IMR-90 (cell line): ENCODE measurements at regions not wholly inside any gene's neighbourhood (a gene's known extent, or its start where the extent isn't known, plus 50 kb on each side); places are given as distances from the start of the nearest gene placed in this dataset.

Source experiments
- ATAC-seq: fragments of 200-7000 bp; cut with Tn5 transposase; 2 replicates; pipeline ENCODE4 v1.9.1; 2020; ENCODE audit warnings: low read depth, mild to moderate bottlenecking, moderate library complexity
- BruUV-seq: library from RNA; stranded (reverse); fragments of 400-500 nt; replicated peaks from 2 replicates; lab custom pipeline; 2021; lab: Mats Ljungman, UMichigan
- CTCF ChIA-PET: fragments of 300-600 bp; formaldehyde crosslinking; extraction: SDS; loops from one replicate; lab custom pipeline; 2021; ENCODE audit warnings: antibody characterized with exemption; lab: Yijun Ruan, JAX
- POLR2A ChIA-PET: fragments of 300-600 bp; sonication (Branson Sonifier 250); formaldehyde crosslinking; loops from one replicate; lab custom pipeline; 2022; ENCODE audit warnings: antibody characterized with exemption; ENCODE audit not compliant: unreplicated experiment; lab: Charles Lee
- DNase-seq: peaks from one replicate; pipeline ENCODE4 v3.0.0; 2013
- H2AFZ ChIP-seq: replicated peaks from 2 replicates; pipeline ENCODE3; 2013; ENCODE audit warnings: low read length, mild to moderate bottlenecking; ENCODE audit not compliant: poor library complexity
- H2AK5ac ChIP-seq: 2 replicates; pipeline ENCODE4 v1.6.1; 2013; ENCODE audit warnings: low read depth, low read length, inconsistent platforms
- H2AK9ac ChIP-seq: replicated peaks from 2 replicates; pipeline ENCODE3; 2013; ENCODE audit warnings: mild to moderate bottlenecking, low read depth, low read length, moderate library complexity; ENCODE audit not compliant: poor library complexity
- H2BK120ac ChIP-seq: 2 replicates; pipeline ENCODE4 v1.6.1; 2013; ENCODE audit warnings: low read depth, low read length, inconsistent platforms
- H2BK15ac ChIP-seq: 3 replicates; pipeline ENCODE4 v1.6.1; 2013; ENCODE audit warnings: low read depth, low read length, inconsistent platforms
- H2BK20ac ChIP-seq: 2 replicates; pipeline ENCODE4 v1.6.1; 2013; ENCODE audit warnings: low read depth, mild to moderate bottlenecking, inconsistent platforms, low read length, moderate library complexity
- H2BK5ac ChIP-seq: 2 replicates; pipeline ENCODE4 v1.6.1; 2013; ENCODE audit warnings: mild to moderate bottlenecking, low read depth, low read length, inconsistent platforms; ENCODE audit not compliant: poor library complexity, severe bottlenecking
- H3K14ac ChIP-seq: replicated peaks from 2 replicates; pipeline ENCODE4 v1.6.1; 2013; ENCODE audit warnings: low read depth, low read length, inconsistent platforms
- H3K18ac ChIP-seq: 2 replicates; pipeline ENCODE4 v1.6.1; 2013; ENCODE audit warnings: low read depth, low read length, control low read depth
- H3K23ac ChIP-seq: 2 replicates; pipeline ENCODE4 v1.6.1; 2013; ENCODE audit warnings: low read depth, low read length, inconsistent platforms
- H3K27ac ChIP-seq: 2 replicates; pipeline ENCODE4 v1.5.1; 2013; ENCODE audit warnings: mild to moderate bottlenecking, control low read depth, low read length; ENCODE audit not compliant: insufficient read depth
- H3K27me3 ChIP-seq: 2 replicates; pipeline ENCODE4 v1.6.1; 2013; ENCODE audit warnings: low read length; ENCODE audit not compliant: control insufficient read depth, insufficient read depth
- H3K36me3 ChIP-seq: 2 replicates; pipeline ENCODE4 v1.6.1; 2013; ENCODE audit warnings: low read length, mixed read lengths; ENCODE audit not compliant: control insufficient read depth, insufficient read depth
- H3K4ac ChIP-seq: 2 replicates; pipeline ENCODE4 v1.6.1; 2013; ENCODE audit warnings: low read depth, low read length, inconsistent platforms
- H3K4me1 ChIP-seq: 2 replicates; pipeline ENCODE4 v1.6.1; 2013; ENCODE audit warnings: low read length, mixed read lengths; ENCODE audit not compliant: control insufficient read depth, insufficient read depth
- H3K4me2 ChIP-seq: 2 replicates; pipeline ENCODE4 v1.6.1; 2013; ENCODE audit warnings: low read depth, mild to moderate bottlenecking, control low read depth, low read length, moderate library complexity
- H3K4me3 ChIP-seq: 2 replicates; pipeline ENCODE4 v1.5.1; 2013; ENCODE audit warnings: low read depth, mild to moderate bottlenecking, control low read depth, low read length, moderate library complexity; ENCODE audit not compliant: insufficient read depth
- H3K56ac ChIP-seq: 2 replicates; pipeline ENCODE4 v1.6.1; 2013; ENCODE audit warnings: low read length, inconsistent platforms; ENCODE audit not compliant: insufficient read depth; ENCODE audit errors: extremely low read depth
- H3K79me1 ChIP-seq, 2 experiments: 2 replicates each; pipeline ENCODE4 v1.6.1; 2013; ENCODE audit warnings: low read length in 2 of 2, inconsistent platforms in 1 of 2, low read depth in 1 of 2
- H3K9ac ChIP-seq: 2 replicates; pipeline ENCODE4 v1.6.1; 2013; ENCODE audit warnings: low read depth, low read length, control low read depth
- H3K9me1 ChIP-seq: 2 replicates; pipeline ENCODE4 v1.6.1; 2013; ENCODE audit warnings: low read length, inconsistent platforms; ENCODE audit not compliant: insufficient read depth
- H3K9me3 ChIP-seq: 2 replicates; pipeline ENCODE4 v1.6.1; 2013; ENCODE audit warnings: low read length; ENCODE audit not compliant: control insufficient read depth, insufficient read depth
- H4K20me1 ChIP-seq: 2 replicates; pipeline ENCODE4 v1.6.1; 2013; ENCODE audit warnings: low read length, inconsistent platforms; ENCODE audit not compliant: insufficient read depth
- H4K5ac ChIP-seq: 2 replicates; pipeline ENCODE4 v1.6.1; 2013; ENCODE audit warnings: mild to moderate bottlenecking, low read depth, low read length, control low read depth
- H4K8ac ChIP-seq, 2 experiments: 2 replicates each; pipeline ENCODE4 v1.6.1; 2013; ENCODE audit warnings: low read depth in 2 of 2, low read length in 2 of 2, control low read depth in 1 of 2, inconsistent platforms in 1 of 2
- H4K91ac ChIP-seq: 2 replicates; pipeline ENCODE4 v1.6.1; 2013; ENCODE audit warnings: low read depth, low read length, inconsistent platforms; ENCODE audit not compliant: insufficient read depth
- BHLHE40 ChIP-seq: fragments of 150-350 bp; IDR thresholded peaks from 2 replicates; pipeline ENCODE4 v1.6.1; 2016; ENCODE audit warnings: mild to moderate bottlenecking, low read depth, low read length
- CEBPB ChIP-seq: IDR thresholded peaks from 2 replicates; pipeline ENCODE4 v1.6.1; 2012; ENCODE audit warnings: low read depth, low read length, improper control_type of control experiment
- CHD1 ChIP-seq: IDR thresholded peaks from 2 replicates; pipeline ENCODE4 v1.6.1; 2012; ENCODE audit warnings: low read depth, low read length, improper control_type of control experiment
- MAFK ChIP-seq: IDR thresholded peaks from 2 replicates; pipeline ENCODE4 v1.6.1; 2012; ENCODE audit warnings: low read depth, low read length, improper control_type of control experiment
- MAZ ChIP-seq: IDR thresholded peaks from 2 replicates; pipeline ENCODE4 v1.6.1; 2012; ENCODE audit warnings: low read depth, mild to moderate bottlenecking, low read length, improper control_type of control experiment, moderate library complexity, borderline replicate concordance
- MXI1 ChIP-seq: IDR thresholded peaks from 2 replicates; pipeline ENCODE4 v1.6.1; 2012; ENCODE audit warnings: low read depth, mild to moderate bottlenecking, low read length, moderate library complexity, borderline replicate concordance
- WGBS, 2 experiments: methylation state at CpG; one replicate each; pipeline versions ENCODE4 v1.1.5 to v1.1.7; 2013; ENCODE audit warnings: missing lambda C conversion rate in 2 of 2; ENCODE audit not compliant: insufficient read length in 1 of 2; ENCODE audit errors: extremely low coverage in 2 of 2; 5-methylcytosine and 5-hydroxymethylcytosine counted together
- dilution Hi-C: fragments of 300-500 bp; cut with HindIII; formaldehyde crosslinking; loops from one replicate; pipeline ENCODE4 v1.14.3; 2018; ENCODE audit warnings: low sequenced_read_pairs; ENCODE audit not compliant: unreplicated experiment
- in situ Hi-C: fragments of 300-500 bp; cut with MboI; formaldehyde crosslinking; loops from 3 replicates; pipeline ENCODE4 v1.14.3; 2019; ENCODE audit warnings: low sequenced_read_pairs, inconsistent platforms, mixed read lengths
- intact Hi-C: fragments of 100-400 bp; cut with micrococcal nuclease; formaldehyde crosslinking; loops from 2 replicates; pipeline ENCODE4 v1.10.0; 2022
- TF ChIP-seq, protein P1 (sequence below): fragments of 150-350 bp; IDR thresholded peaks from 2 replicates; pipeline ENCODE4 v1.6.1; 2016; ENCODE audit warnings: low read depth, mild to moderate bottlenecking, low read length, moderate library complexity, borderline replicate concordance
- TF ChIP-seq, protein P2 (sequence below): conservative IDR thresholded peaks from 2 replicates; pipeline ENCODE4 v1.5.1; 2012; ENCODE audit warnings: mild to moderate bottlenecking, low read depth, low read length, improper control_type of control experiment
- TF ChIP-seq, protein P3 (sequence below): fragments of 150-350 bp; IDR thresholded peaks from 2 replicates; pipeline ENCODE4 v1.6.1; 2017; ENCODE audit warnings: mild to moderate bottlenecking, antibody characterized with exemption, low read length, low read depth

- in situ Hi-C loops (no loop called here), intact Hi-C loops (no loop called here), dilution Hi-C loops (no loop called here)
- H3K14ac ChIP-seq: peak overlapping the region; percentile 7; the same call in 1 of the 2 replicates
- ATAC-seq (no peak), DNase-seq (no peak)
- H2BK15ac ChIP-seq: 0 out of 3 replicates have a peak overlapping the region, but pooled peaks have one; percentile 12
- no peak overlapping the region for H4K91ac ChIP-seq
- H3K79me1 ChIP-seq: no peaks in the 10 kb centered on the region
- WGBS, 2 experiments: 100% methylated on average over 2 of the region's 4 CpGs; no CpG with 5 or more reads in 1 of the 2 experiments
- H3K36me3 ChIP-seq: no peaks in the 10 kb centered on the region
- no peak overlapping the region for H3K4me3 ChIP-seq
- H3K18ac ChIP-seq: no peak overlapping the region; the same call in 1 of the 2 replicates
- peak overlapping the region; percentile 26; the same call in 1 of the 2 replicates for H4K5ac ChIP-seq
- no peak overlapping the region for H3K27ac ChIP-seq
- peaks cover 14% of the 10 kb centered on the region for H3K4me1 ChIP-seq
- H3K27me3 ChIP-seq: no peaks in the 10 kb centered on the region
- no peak overlapping the region for H3K9ac ChIP-seq
- H2BK20ac ChIP-seq: 0 out of 2 replicates have a peak overlapping the region, but pooled peaks have one; percentile 4
- peak overlapping the region; percentile 5; the same call in 1 of the 2 replicates for H2AK5ac ChIP-seq
- H2AFZ ChIP-seq: no peak overlapping the region
- 0 out of 2 replicates have a peak overlapping the region, but pooled peaks have one; percentile 24 for H2BK120ac ChIP-seq
- H3K56ac ChIP-seq: no peak overlapping the region
- peaks cover 4% of the 10 kb centered on the region for H3K9me3 ChIP-seq
- CTCF ChIA-PET: interaction anchor here (0.7 to 1.0 kb wide), 2 partner anchors 10 to 13 kb away, joined by 4 to 5 read pairs; no protein-coding TSS in a partner anchor
- TF ChIP-seq MXI1 (no peak), CEBPB (no peak), BHLHE40 (no peak), MAZ (no peak), CHD1 (no peak), MAFK (no peak)
- TF ChIP-seq, protein P1, sequence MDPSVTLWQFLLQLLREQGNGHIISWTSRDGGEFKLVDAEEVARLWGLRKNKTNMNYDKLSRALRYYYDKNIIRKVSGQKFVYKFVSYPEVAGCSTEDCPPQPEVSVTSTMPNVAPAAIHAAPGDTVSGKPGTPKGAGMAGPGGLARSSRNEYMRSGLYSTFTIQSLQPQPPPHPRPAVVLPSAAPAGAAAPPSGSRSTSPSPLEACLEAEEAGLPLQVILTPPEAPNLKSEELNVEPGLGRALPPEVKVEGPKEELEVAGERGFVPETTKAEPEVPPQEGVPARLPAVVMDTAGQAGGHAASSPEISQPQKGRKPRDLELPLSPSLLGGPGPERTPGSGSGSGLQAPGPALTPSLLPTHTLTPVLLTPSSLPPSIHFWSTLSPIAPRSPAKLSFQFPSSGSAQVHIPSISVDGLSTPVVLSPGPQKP: no peak
- TF ChIP-seq, protein P2, sequence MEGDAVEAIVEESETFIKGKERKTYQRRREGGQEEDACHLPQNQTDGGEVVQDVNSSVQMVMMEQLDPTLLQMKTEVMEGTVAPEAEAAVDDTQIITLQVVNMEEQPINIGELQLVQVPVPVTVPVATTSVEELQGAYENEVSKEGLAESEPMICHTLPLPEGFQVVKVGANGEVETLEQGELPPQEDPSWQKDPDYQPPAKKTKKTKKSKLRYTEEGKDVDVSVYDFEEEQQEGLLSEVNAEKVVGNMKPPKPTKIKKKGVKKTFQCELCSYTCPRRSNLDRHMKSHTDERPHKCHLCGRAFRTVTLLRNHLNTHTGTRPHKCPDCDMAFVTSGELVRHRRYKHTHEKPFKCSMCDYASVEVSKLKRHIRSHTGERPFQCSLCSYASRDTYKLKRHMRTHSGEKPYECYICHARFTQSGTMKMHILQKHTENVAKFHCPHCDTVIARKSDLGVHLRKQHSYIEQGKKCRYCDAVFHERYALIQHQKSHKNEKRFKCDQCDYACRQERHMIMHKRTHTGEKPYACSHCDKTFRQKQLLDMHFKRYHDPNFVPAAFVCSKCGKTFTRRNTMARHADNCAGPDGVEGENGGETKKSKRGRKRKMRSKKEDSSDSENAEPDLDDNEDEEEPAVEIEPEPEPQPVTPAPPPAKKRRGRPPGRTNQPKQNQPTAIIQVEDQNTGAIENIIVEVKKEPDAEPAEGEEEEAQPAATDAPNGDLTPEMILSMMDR: no peak
- TF ChIP-seq, protein P3, sequence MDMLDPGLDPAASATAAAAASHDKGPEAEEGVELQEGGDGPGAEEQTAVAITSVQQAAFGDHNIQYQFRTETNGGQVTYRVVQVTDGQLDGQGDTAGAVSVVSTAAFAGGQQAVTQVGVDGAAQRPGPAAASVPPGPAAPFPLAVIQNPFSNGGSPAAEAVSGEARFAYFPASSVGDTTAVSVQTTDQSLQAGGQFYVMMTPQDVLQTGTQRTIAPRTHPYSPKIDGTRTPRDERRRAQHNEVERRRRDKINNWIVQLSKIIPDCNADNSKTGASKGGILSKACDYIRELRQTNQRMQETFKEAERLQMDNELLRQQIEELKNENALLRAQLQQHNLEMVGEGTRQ: no peak
- no peaks in the 10 kb centered on the region for H4K20me1 ChIP-seq
- H4K8ac ChIP-seq: no peak overlapping the region
- H2BK5ac ChIP-seq: no peak overlapping the region
- BruUV-seq: no TSS peak
- H3K9me1 ChIP-seq: peaks cover 6% of the 10 kb centered on the region; the same call in 1 of the 2 replicates
- no peak overlapping the region for H3K23ac ChIP-seq
- H3K4ac ChIP-seq: no peak overlapping the region
- POLR2A ChIA-PET: no interaction called here
- H2AK9ac ChIP-seq: no peak overlapping the region
- no peak overlapping the region for H3K4me2 ChIP-seq
Observed at GRCh38 chr2:215770668-215771067, 242.7 kb downstream of the MREG start.
